Body of pancreas (tissue), 4 donors: ENCODE measurements at regions not wholly inside any gene's neighbourhood (a gene's known extent, or its start where the extent isn't known, plus 50 kb on each side); places are given as distances from the start of the nearest gene placed in this dataset.
A peak's percentile ranks its signal among the peaks of the same experiment; 100 is the strongest.

Experiments used
- ATAC-seq: fragments of 150-250 bp; one replicate; pipeline ENCODE4 v1.9.1; 2016
- DNase-seq, 4 donors: peaks; one replicate each; pipeline ENCODE4 v3.0.0-alpha.2; 2019
- H3K27ac ChIP-seq, 4 donors: fragments of 200-600 bp; sonication (generic); 1 replicate in 3 of 4; 2 replicates in 1 of 4; pipeline versions ENCODE4 v1.5.1 to v1.6.1; 2016 to 2019; ENCODE audit warnings: mild to moderate bottlenecking in 1 of 4, mixed read lengths in 1 of 4, moderate library complexity in 1 of 4
- H3K27me3 ChIP-seq, 2 donors: fragments of 200-600 bp; sonication (generic); one replicate each; pipeline ENCODE4 v1.6.0; 2016; ENCODE audit warnings: mild to moderate bottlenecking in 1 of 2
- H3K36me3 ChIP-seq, 2 donors: fragments of 200-600 bp; sonication (generic); replicated peaks in 1 of 2; 2 replicates each; pipeline ENCODE4 v1.5.1; 2016; ENCODE audit warnings: low read depth in 2 of 2; ENCODE audit not compliant: insufficient read depth in 1 of 2
- H3K4me1 ChIP-seq: fragments of 200-600 bp; sonication (generic); one replicate; pipeline ENCODE4 v1.6.0; 2016
- H3K4me3 ChIP-seq, 2 donors: fragments of 200-600 bp; sonication (generic); 1 replicate in 1 of 2; 2 replicates in 1 of 2; pipeline ENCODE4 v1.5.1; 2016 to 2019
- H3K9me3 ChIP-seq, 3 donors: fragments of 200-600 bp; sonication (generic); 1 replicate in 2 of 3; 2 replicates in 1 of 3; pipeline ENCODE4 v1.5.1; 2016
- CTCF ChIP-seq, 7 experiments: fragments of 450-650 bp in 4 of 7; fragments of 200-600 bp in 3 of 7; sonication (generic) in 3 of 7; IDR thresholded peaks; one replicate each; pipeline ENCODE4 v1.5.1; 2016 to 2019; ENCODE audit warnings: antibody characterized with exemption in 7 of 7
- POLR2A ChIP-seq, 3 donors: fragments of 450-650 bp; IDR thresholded peaks; one replicate each; pipeline ENCODE4 v1.6.1; 2016; ENCODE audit warnings: antibody characterized with exemption in 3 of 3, mild to moderate bottlenecking in 2 of 3
- WGBS, 2 donors: methylation state at CpG; one replicate each; pipeline ENCODE4 v1.1.5; 2017; 5-methylcytosine and 5-hydroxymethylcytosine counted together
- intact Hi-C: fragments of 100-400 bp; cut with DNase I; formaldehyde crosslinking; loops from one replicate; pipeline ENCODE4 v1.15.1; 2023

DNA sequence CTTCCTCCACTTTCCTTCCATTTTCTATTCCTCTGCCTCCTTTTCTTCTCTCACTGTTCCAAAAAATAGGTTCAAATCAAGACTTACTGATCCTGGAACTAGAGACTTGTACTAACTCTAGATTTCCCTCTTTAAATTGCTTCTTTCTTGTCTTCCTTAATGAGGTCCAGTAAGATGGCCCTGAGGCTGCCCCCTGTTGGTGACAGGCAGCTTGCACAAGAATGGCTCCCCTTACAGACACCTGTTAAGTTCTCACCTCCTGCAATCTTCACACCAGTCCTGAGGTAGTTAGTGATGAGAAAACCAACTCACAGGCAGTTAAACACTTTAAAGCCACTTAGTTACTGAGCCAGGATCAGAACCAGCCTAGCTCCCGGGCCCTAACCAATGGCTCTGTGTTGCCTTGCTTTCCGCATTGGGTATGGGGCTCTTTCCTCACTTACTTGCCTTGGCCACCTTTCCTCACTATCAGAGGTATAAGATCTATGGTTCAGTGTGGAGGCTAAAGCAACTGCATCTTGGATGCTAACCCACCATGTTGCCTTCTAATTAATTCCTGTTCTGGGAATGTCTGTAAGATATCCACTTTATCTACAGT lies 130.6 kb downstream of the AKAIN1 start:
- no peaks in the 10 kb centered on the region for H3K27me3 ChIP-seq
- H3K4me1 ChIP-seq = no peaks in the 10 kb centered on the region
- H3K4me3 ChIP-seq = no peak overlapping the region
- no peaks in the 10 kb centered on the region for H3K36me3 ChIP-seq
- intact Hi-C loops = no loop called here
- 64 to 87% methylated on average over 2 of the region's 2 CpGs for WGBS, 2 donors
- no peak for ATAC-seq
- H3K9me3 ChIP-seq = no peaks in the 10 kb centered on the region
- TF ChIP-seq POLR2A (IDR thresholded peaks at IDR 0.05) (no peak), CTCF (IDR thresholded peaks at IDR 0.05) (peak in 4 of 7 experiments; percentile 11 to 27 (median 16))
- no peak overlapping the region for H3K27ac ChIP-seq
- DNase-seq = peak in 2 of 4 donors; percentile 10 to 51

GRCh38 chr18:5065615-5066014 lies 131.4 kb downstream of the AKAIN1 start:
- no peak overlapping the region for H3K4me3 ChIP-seq
- TF ChIP-seq POLR2A (IDR thresholded peaks at IDR 0.05) = no peak
- intact Hi-C loops = no loop called here
- H3K36me3 ChIP-seq = no peaks in the 10 kb centered on the region
- H3K9me3 ChIP-seq = no peaks in the 10 kb centered on the region
- H3K4me1 ChIP-seq = no peaks in the 10 kb centered on the region
- no peak for ATAC-seq
- no peak for DNase-seq
- H3K27ac ChIP-seq = no peak overlapping the region
- 70 to 76% methylated on average over 2 of the region's 2 CpGs for WGBS, 2 donors
- H3K27me3 ChIP-seq = no peaks in the 10 kb centered on the region

DNA sequence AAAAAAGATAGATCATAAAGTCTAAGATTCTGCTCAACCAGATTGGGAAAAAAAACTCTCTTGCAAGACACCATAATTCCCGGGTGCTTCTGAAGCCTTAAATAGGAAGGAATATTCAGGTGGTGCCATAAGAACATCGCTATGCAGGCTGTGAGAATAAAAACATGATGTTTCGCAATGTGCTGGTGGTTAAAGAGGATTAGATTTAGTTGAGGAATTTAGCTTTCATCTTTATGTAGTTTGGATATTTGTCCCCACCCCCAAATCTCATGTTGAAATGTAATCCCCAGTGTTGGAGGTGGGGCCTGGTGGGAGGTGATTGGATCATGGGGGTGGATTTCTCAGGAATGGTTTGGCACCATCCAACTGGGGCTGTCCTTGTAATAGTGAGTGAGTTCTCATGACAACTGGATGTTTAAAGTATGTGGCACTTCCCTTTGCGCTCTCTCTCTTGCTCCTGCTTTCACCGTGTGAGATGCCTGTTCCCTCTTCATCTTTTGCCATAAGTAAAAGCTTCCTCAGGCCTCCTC lies 132.2 kb downstream of the AKAIN1 start:
- Histone ChIP-seq H3K4me3 (no peak overlapping the region), H3K27me3 (no peaks in the 10 kb centered on the region), H3K4me1 (no peaks in the 10 kb centered on the region), H3K9me3 (no peaks in the 10 kb centered on the region), H3K36me3 (no peaks in the 10 kb centered on the region), H3K27ac (no peak overlapping the region)
- ATAC-seq (no peak), DNase-seq (no peak)
- TF ChIP-seq CTCF (IDR thresholded peaks at IDR 0.05) (no peak), POLR2A (IDR thresholded peaks at IDR 0.05) (no peak)
- 74 to 76% methylated on average over 5 of the region's 5 CpGs for WGBS, 2 donors
- intact Hi-C loops = no loop called here

GRCh38 chr18:5061785-5062184 lies 135.3 kb downstream of the AKAIN1 start:
- no peak for ATAC-seq
- no peak for DNase-seq
- TF ChIP-seq CTCF (IDR thresholded peaks at IDR 0.05) (no peak), POLR2A (IDR thresholded peaks at IDR 0.05) (no peak)
- Histone ChIP-seq H3K4me3 (no peak overlapping the region), H3K36me3 (no peaks in the 10 kb centered on the region), H3K27ac (no peak overlapping the region), H3K4me1 (no peaks in the 10 kb centered on the region), H3K9me3 (no peaks in the 10 kb centered on the region), H3K27me3 (no peaks in the 10 kb centered on the region)
- intact Hi-C loops = no loop called here
- 61 to 74% methylated on average over 2 of the region's 2 CpGs for WGBS, 2 donors

- 71 to 73% methylated on average over 3 of the region's 3 CpGs for WGBS, 2 donors
- ATAC-seq = no peak
These were observed 136.5 kb downstream of the AKAIN1 start for GRCh38 chr18:5060543-5060942.

More at GRCh38 chr18:5060543-5060942, 136.5 kb downstream of the AKAIN1 start:
- intact Hi-C loops = no loop called here
- DNase-seq = no peak
- Histone ChIP-seq H3K9me3 (no peaks in the 10 kb centered on the region), H3K27ac (no peak overlapping the region), H3K27me3 (peaks cover 0 to 3% of the 10 kb centered on the region in 2 donors), H3K36me3 (no peaks in the 10 kb centered on the region), H3K4me1 (no peaks in the 10 kb centered on the region), H3K4me3 (no peak overlapping the region)
- TF ChIP-seq CTCF (IDR thresholded peaks at IDR 0.05) (no peak), POLR2A (IDR thresholded peaks at IDR 0.05) (no peak)
